ENCODE measurements at regions not wholly inside any gene's neighbourhood (a gene's known extent, or its start where the extent isn't known, plus 50 kb on each side); places are given as distances from the start of the nearest gene placed in this dataset.
A peak's percentile ranks its signal among the peaks of the same experiment; 100 is the strongest.
"Not testable (repeated sequence)": the region's sequence is repeated elsewhere in the genome, so short reads cannot be mapped to it uniquely, and the experiment has no call there.

GRCh38 chr2:57696016-57696415, 350.6 kb upstream of the VRK2 start:
- DNase-seq (ENCODE audit: low read depth, low spot score), result no peak

GRCh38 chr2:57698392-57698791, 348.2 kb upstream of the VRK2 start:
- DNase-seq (ENCODE audit: low read depth, low spot score), result no peak

- DNase-seq (ENCODE audit: low read depth, low spot score), result no peak
Measured at GRCh38 chr2:57698935-57699449, 347.6 kb upstream of the VRK2 start.

- no peak for DNase-seq (ENCODE audit: low read depth, low spot score)
Measured at GRCh38 chr2:57701391-57701791, 345.2 kb upstream of the VRK2 start.

GRCh38 chr2:57703407-57703806, 343.2 kb upstream of the VRK2 start:
- no peak for DNase-seq (ENCODE audit: low read depth, low spot score)

- not testable (repeated sequence) for DNase-seq (ENCODE audit: low read depth, low spot score)
Measured at GRCh38 chr2:57707794-57708193, 338.8 kb upstream of the VRK2 start.

- DNase-seq (ENCODE audit: low read depth, low spot score), result no peak
Measured at GRCh38 chr2:57711991-57712390, 334.6 kb upstream of the VRK2 start.

- no peak for DNase-seq (ENCODE audit: low read depth, low spot score)
Measured at GRCh38 chr2:57720728-57721627, 325.6 kb upstream of the VRK2 start.

GRCh38 chr2:57725337-57725947, 321.2 kb upstream of the VRK2 start:
- DNase-seq (ENCODE audit: low read depth, low spot score), result no peak

- no peak for DNase-seq (ENCODE audit: low read depth, low spot score)
Measured at GRCh38 chr2:57726294-57726693, 320.3 kb upstream of the VRK2 start.

GRCh38 chr2:57728691-57729090, 317.9 kb upstream of the VRK2 start:
- DNase-seq (ENCODE audit: low read depth, low spot score), result no peak

GRCh38 chr2:57733956-57734355, 312.6 kb upstream of the VRK2 start:
- DNase-seq (ENCODE audit: low read depth, low spot score), result no peak

- no peak for DNase-seq (ENCODE audit: low read depth, low spot score)
Measured at GRCh38 chr2:57740891-57741290, 305.7 kb upstream of the VRK2 start.

- DNase-seq (ENCODE audit: low read depth, low spot score), result no peak
Measured at GRCh38 chr2:57753636-57754035, 293.0 kb upstream of the VRK2 start.

GRCh38 chr2:57758686-57759085, 287.9 kb upstream of the VRK2 start:
- DNase-seq (ENCODE audit: low read depth, low spot score), result no peak

- no peak for DNase-seq (ENCODE audit: low read depth, low spot score)
Measured at GRCh38 chr2:57759131-57759530, 287.5 kb upstream of the VRK2 start.

- DNase-seq (ENCODE audit: low read depth, low spot score), result peak; percentile 48
Measured at GRCh38 chr2:57759822-57760300, 286.7 kb upstream of the VRK2 start.

- no peak for DNase-seq (ENCODE audit: low read depth, low spot score)
Measured at GRCh38 chr2:57760381-57760801, 286.2 kb upstream of the VRK2 start.

- DNase-seq (ENCODE audit: low read depth, low spot score), result no peak
Measured at GRCh38 chr2:57776916-57777315, 269.7 kb upstream of the VRK2 start.

- DNase-seq (ENCODE audit: low read depth, low spot score), result no peak
Measured at GRCh38 chr2:57782587-57782986, 264.0 kb upstream of the VRK2 start.

- no peak for DNase-seq (ENCODE audit: low read depth, low spot score)
Measured at GRCh38 chr2:57793310-57793709, 253.3 kb upstream of the VRK2 start.

- DNase-seq (ENCODE audit: low read depth, low spot score), result no peak
Measured at GRCh38 chr2:57796527-57796926, 250.1 kb upstream of the VRK2 start.

- no peak for DNase-seq (ENCODE audit: low read depth, low spot score)
Measured at GRCh38 chr2:57798346-57798745, 248.3 kb upstream of the VRK2 start.
